ENCODE measurements at regions not wholly inside any gene's neighbourhood (a gene's known extent, or its start where the extent isn't known, plus 50 kb on each side); places are given as distances from the start of the nearest gene placed in this dataset.

- no peak overlapping the region for H3K4me3 ChIP-seq (ENCODE audit: low read depth, low read length)
- DNase-seq (ENCODE audit: low read depth): no peak
- TF ChIP-seq, protein P1, sequence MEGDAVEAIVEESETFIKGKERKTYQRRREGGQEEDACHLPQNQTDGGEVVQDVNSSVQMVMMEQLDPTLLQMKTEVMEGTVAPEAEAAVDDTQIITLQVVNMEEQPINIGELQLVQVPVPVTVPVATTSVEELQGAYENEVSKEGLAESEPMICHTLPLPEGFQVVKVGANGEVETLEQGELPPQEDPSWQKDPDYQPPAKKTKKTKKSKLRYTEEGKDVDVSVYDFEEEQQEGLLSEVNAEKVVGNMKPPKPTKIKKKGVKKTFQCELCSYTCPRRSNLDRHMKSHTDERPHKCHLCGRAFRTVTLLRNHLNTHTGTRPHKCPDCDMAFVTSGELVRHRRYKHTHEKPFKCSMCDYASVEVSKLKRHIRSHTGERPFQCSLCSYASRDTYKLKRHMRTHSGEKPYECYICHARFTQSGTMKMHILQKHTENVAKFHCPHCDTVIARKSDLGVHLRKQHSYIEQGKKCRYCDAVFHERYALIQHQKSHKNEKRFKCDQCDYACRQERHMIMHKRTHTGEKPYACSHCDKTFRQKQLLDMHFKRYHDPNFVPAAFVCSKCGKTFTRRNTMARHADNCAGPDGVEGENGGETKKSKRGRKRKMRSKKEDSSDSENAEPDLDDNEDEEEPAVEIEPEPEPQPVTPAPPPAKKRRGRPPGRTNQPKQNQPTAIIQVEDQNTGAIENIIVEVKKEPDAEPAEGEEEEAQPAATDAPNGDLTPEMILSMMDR (IDR thresholded peaks at IDR 0.05; ENCODE audit: low read depth, low read length, missing control alignments): no peak
These were observed 594.0 kb upstream of the ACVR2A start for GRCh38 chr2:147250652-147251356.

- TF ChIP-seq, protein P1 (IDR thresholded peaks at IDR 0.05; ENCODE audit: low read depth, low read length, missing control alignments): no peak
- no peak for DNase-seq (ENCODE audit: low read depth)
- no peak overlapping the region for H3K4me3 ChIP-seq (ENCODE audit: low read depth, low read length)
These were observed 597.1 kb upstream of the ACVR2A start for GRCh38 chr2:147247749-147248148.

DNA sequence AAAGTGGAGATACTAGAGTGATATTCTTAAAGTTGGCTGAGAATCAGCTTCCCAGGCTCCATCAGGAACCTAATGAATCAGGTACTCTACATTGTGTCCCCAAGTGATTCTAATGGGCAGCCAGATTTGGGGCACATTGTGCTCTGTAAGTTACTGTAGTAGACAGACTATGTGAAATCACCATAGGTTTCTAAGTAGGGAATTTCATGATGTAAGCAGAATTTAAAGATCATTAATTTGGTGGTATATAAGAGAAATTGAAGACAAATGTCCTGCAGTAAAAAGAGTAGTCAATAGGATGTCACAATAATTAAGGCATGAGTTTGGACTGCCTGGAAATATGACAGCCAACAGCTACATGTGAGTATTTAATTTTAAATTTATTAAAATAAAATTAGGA lies 602.4 kb upstream of the ACVR2A start:
- TF ChIP-seq, protein P1 (IDR thresholded peaks at IDR 0.05; ENCODE audit: low read depth, low read length, missing control alignments): no peak
- H3K4me3 ChIP-seq (ENCODE audit: low read depth, low read length): no peak overlapping the region
- no peak for DNase-seq (ENCODE audit: low read depth)

GRCh38 chr2:147236601-147237000 lies 608.2 kb upstream of the ACVR2A start:
- DNase-seq (ENCODE audit: low read depth): no peak
- H3K4me3 ChIP-seq (ENCODE audit: low read depth, low read length): no peak overlapping the region
- TF ChIP-seq, protein P1 (IDR thresholded peaks at IDR 0.05; ENCODE audit: low read depth, low read length, missing control alignments): no peak

- TF ChIP-seq, protein P1 (IDR thresholded peaks at IDR 0.05; ENCODE audit: low read depth, low read length, missing control alignments): no peak
- no peak for DNase-seq (ENCODE audit: low read depth)
- H3K4me3 ChIP-seq (ENCODE audit: low read depth, low read length): no peak overlapping the region
These were observed 612.6 kb upstream of the ACVR2A start for GRCh38 chr2:147232225-147232669.

GRCh38 chr2:147231607-147232006 lies 613.2 kb upstream of the ACVR2A start:
- H3K4me3 ChIP-seq (ENCODE audit: low read depth, low read length): no peak overlapping the region
- TF ChIP-seq, protein P1 (IDR thresholded peaks at IDR 0.05; ENCODE audit: low read depth, low read length, missing control alignments): no peak
- peak; percentile 45 for DNase-seq (ENCODE audit: low read depth)

DNA sequence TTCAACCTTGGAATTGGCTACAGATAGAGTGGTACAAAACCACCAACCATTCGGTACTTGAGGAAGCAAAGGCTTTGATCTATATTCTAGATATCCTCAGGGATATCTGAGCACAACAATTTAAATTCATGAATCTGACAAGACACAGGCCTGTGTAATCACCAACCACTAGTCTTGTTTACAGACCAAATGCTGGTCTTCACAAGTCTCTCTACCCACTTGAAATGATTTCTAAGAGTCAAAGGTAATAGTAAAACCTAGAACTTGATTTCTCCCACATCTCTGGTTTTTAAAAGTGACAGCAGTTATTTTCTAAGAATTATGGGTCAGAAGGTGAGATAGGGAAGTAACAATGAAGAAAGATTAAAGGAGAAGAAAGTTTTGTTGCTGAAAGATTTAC lies 613.7 kb upstream of the ACVR2A start:
- H3K4me3 ChIP-seq (ENCODE audit: low read depth, low read length): no peak overlapping the region
- TF ChIP-seq, protein P1 (IDR thresholded peaks at IDR 0.05; ENCODE audit: low read depth, low read length, missing control alignments): no peak
- DNase-seq (ENCODE audit: low read depth): no peak

Measured in GM12864 (cell line).